PC-9 (cell line): ENCODE measurements at regions not wholly inside any gene's neighbourhood (a gene's known extent, or its start where the extent isn't known, plus 50 kb on each side); places are given as distances from the start of the nearest gene placed in this dataset.

Experiments
- BruUV-seq: library from RNA; stranded (reverse); fragments of 400-500 nt; replicated peaks from 2 replicates; lab custom pipeline; 2021; lab: Mats Ljungman, UMichigan
- CTCF ChIA-PET: fragments of 300-600 bp; sonication (Branson Sonifier 250); formaldehyde crosslinking; loops from one replicate; lab custom pipeline; 2022; ENCODE audit warnings: antibody characterized with exemption; lab: Charles Lee
- POLR2A ChIA-PET: fragments of 300-600 bp; sonication (Branson Sonifier 250); formaldehyde crosslinking; loops from one replicate; lab custom pipeline; 2022; ENCODE audit warnings: antibody characterized with exemption; ENCODE audit not compliant: unreplicated experiment; lab: Charles Lee
- DNase-seq, 2 experiments: peaks; one replicate each; pipeline versions ENCODE4 v3.0.0 to v3.0.0-alpha.2; 2015 to 2022; ENCODE audit warnings: mixed read lengths in 1 of 2
- H2AFZ ChIP-seq: fragments of 200-600 bp; sonication (generic); 2 replicates; pipeline ENCODE4 v1.8.1; 2017; ENCODE audit warnings: antibody characterized with exemption
- H3F3A ChIP-seq: fragments of 200-600 bp; sonication (generic); 2 replicates; pipeline ENCODE4 v1.8.1; 2017; ENCODE audit warnings: antibody characterized with exemption, mild to moderate bottlenecking, low read depth; ENCODE audit not compliant: insufficient read depth
- H3K27ac ChIP-seq: fragments of 200-600 bp; sonication (generic); 2 replicates; pipeline ENCODE4 v1.6.1; 2016; ENCODE audit warnings: mixed run types
- H3K27me3 ChIP-seq: fragments of 200-600 bp; sonication (generic); 2 replicates; pipeline ENCODE4 v1.6.1; 2016; ENCODE audit warnings: low read depth, mixed run types; ENCODE audit not compliant: insufficient read depth
- H3K36me3 ChIP-seq: fragments of 200-600 bp; sonication (generic); 2 replicates; pipeline ENCODE4 v1.6.1; 2016; ENCODE audit warnings: low read depth, mixed run types
- H3K4me1 ChIP-seq: fragments of 200-600 bp; sonication (generic); replicated peaks from 2 replicates; pipeline ENCODE4 v1.6.1; 2016; ENCODE audit warnings: mixed run types; ENCODE audit not compliant: insufficient read depth
- H3K4me2 ChIP-seq: fragments of 200-600 bp; sonication (generic); 2 replicates; pipeline ENCODE4 v1.6.1; 2017; ENCODE audit warnings: mixed run types
- H3K4me3 ChIP-seq: fragments of 200-600 bp; sonication (generic); 2 replicates; pipeline ENCODE4 v1.6.1; 2016; ENCODE audit warnings: mixed run types
- H3K79me2 ChIP-seq: fragments of 200-600 bp; sonication (generic); 2 replicates; pipeline ENCODE4 v1.6.1; 2017; ENCODE audit warnings: low read depth, mixed run types
- H3K9me2 ChIP-seq: fragments of 200-600 bp; sonication (generic); 2 replicates; pipeline ENCODE4 v1.8.1; 2017; ENCODE audit warnings: mild to moderate bottlenecking; ENCODE audit not compliant: insufficient read depth
- H3K9me3 ChIP-seq: fragments of 200-600 bp; sonication (generic); 2 replicates; pipeline ENCODE4 v1.8.1; 2016; ENCODE audit warnings: low read depth; ENCODE audit not compliant: insufficient read depth
- H4K20me1 ChIP-seq: fragments of 200-600 bp; sonication (generic); 2 replicates; pipeline ENCODE4 v1.8.1; 2017; ENCODE audit not compliant: insufficient read depth
- CTCF ChIP-seq: fragments of 200-600 bp; sonication (generic); conservative IDR thresholded peaks from 2 replicates; pipeline ENCODE4 v1.6.1; 2017; ENCODE audit warnings: mixed run types, antibody characterized with exemption, mild to moderate bottlenecking, moderate library complexity
- EZH2 ChIP-seq: fragments of 200-600 bp; sonication (generic); IDR thresholded peaks from 2 replicates; pipeline ENCODE4 v1.8.0; 2017; ENCODE audit warnings: antibody characterized with exemption, low read depth
- intact Hi-C: fragments of 100-400 bp; cut with micrococcal nuclease; formaldehyde crosslinking; loops from one replicate; pipeline ENCODE4 v1.10.0; 2022; ENCODE audit not compliant: unreplicated experiment

- peak in 1 of 2 experiments; percentile 21 for DNase-seq
- peaks cover 13% of the 10 kb centered on the region; the same call in 1 of the 2 replicates for H3F3A ChIP-seq
- intact Hi-C loops = no loop called here
- CTCF ChIA-PET = no interaction called here
- no peak overlapping the region for H3K27ac ChIP-seq
- H3K36me3 ChIP-seq = no peaks in the 10 kb centered on the region
- H3K27me3 ChIP-seq = no peaks in the 10 kb centered on the region
- POLR2A ChIA-PET = no interaction called here
- no peaks in the 10 kb centered on the region; the same call in 1 of the 2 replicates for H3K9me3 ChIP-seq
- TF ChIP-seq EZH2 = no peak
- no peak for TF ChIP-seq CTCF
- H3K9me2 ChIP-seq = no peaks in the 10 kb centered on the region
- no peaks in the 10 kb centered on the region for H4K20me1 ChIP-seq
- H3K79me2 ChIP-seq = no peaks in the 10 kb centered on the region
- no peak overlapping the region for H3K4me2 ChIP-seq
- H2AFZ ChIP-seq = no peak overlapping the region
- no peak overlapping the region for H3K4me3 ChIP-seq
- H3K4me1 ChIP-seq = peaks cover 23% of the 10 kb centered on the region
- BruUV-seq = no TSS peak
These were observed 123.5 kb upstream of the PELI1 start for GRCh38 chr2:64267699-64268098.

- H3K27me3 ChIP-seq = no peaks in the 10 kb centered on the region
- no peaks in the 10 kb centered on the region for H3K9me2 ChIP-seq
- H3K4me2 ChIP-seq = no peak overlapping the region
- peak in 1 of 2 experiments; percentile 19 for DNase-seq
- ChIA-PET CTCF (no interaction called here), POLR2A (no interaction called here)
- H4K20me1 ChIP-seq = no peaks in the 10 kb centered on the region
- H3F3A ChIP-seq = peaks cover 15% of the 10 kb centered on the region
- TF ChIP-seq CTCF = no peak
- TF ChIP-seq EZH2 = no peak
- H2AFZ ChIP-seq = no peak overlapping the region
- H3K36me3 ChIP-seq = no peaks in the 10 kb centered on the region
- no peaks in the 10 kb centered on the region; the same call in 1 of the 2 replicates for H3K9me3 ChIP-seq
- BruUV-seq = no TSS peak
- no peak overlapping the region for H3K27ac ChIP-seq
- peaks cover 23% of the 10 kb centered on the region for H3K4me1 ChIP-seq
- intact Hi-C loops = no loop called here
- no peaks in the 10 kb centered on the region for H3K79me2 ChIP-seq
- H3K4me3 ChIP-seq = no peak overlapping the region
These were observed 124.3 kb upstream of the PELI1 start for GRCh38 chr2:64268330-64269048.

GRCh38 chr2:64273524-64274398 lies 129.5 kb upstream of the PELI1 start:
- Histone ChIP-seq H3K27me3 (no peaks in the 10 kb centered on the region), H3F3A (peaks cover 57% of the 10 kb centered on the region), H2AFZ (peak overlapping the region; percentile 77), H3K9me3 (peaks cover 3% of the 10 kb centered on the region; the same call in 1 of the 2 replicates), H3K4me2 (peak overlapping the region; percentile 74), H3K9me2 (no peaks in the 10 kb centered on the region), H4K20me1 (no peaks in the 10 kb centered on the region), H3K36me3 (no peaks in the 10 kb centered on the region), H3K4me1 (peaks cover 69% of the 10 kb centered on the region), H3K27ac (peak overlapping the region; percentile 93), H3K79me2 (no peaks in the 10 kb centered on the region), H3K4me3 (peak overlapping the region; percentile 42; the same call in 1 of the 2 replicates)
- TF ChIP-seq CTCF = no peak
- no peak for TF ChIP-seq EZH2
- peak; percentile 81 to 98 for DNase-seq
- CTCF ChIA-PET = interaction anchor here (0.7 to 0.9 kb wide), 2 partner anchors 54 to 70 kb away, joined by 3 to 4 read pairs; no protein-coding TSS in a partner anchor
- intact Hi-C loops = loop anchor here (1.0 to 10.0 kb wide), 4 partner anchors 129 to 561 kb away; partner anchors contain the start of genes PELI1 and UGP2
- POLR2A ChIA-PET = interaction anchor here (0.6 to 1.1 kb wide), 12 partner anchors 10 to 954 kb away, joined by 3 to 10 read pairs (median 4); partner anchors contain the start of genes ACTR2 and RAB1A
- TSS peak; percentile 37 for BruUV-seq
